OCI-LY1 (cell line): ENCODE measurements at regions not wholly inside any gene's neighbourhood (a gene's known extent, or its start where the extent isn't known, plus 50 kb on each side); places are given as distances from the start of the nearest gene placed in this dataset.

Source experiments
- CTCF ChIP-seq: fragments of 200-600 bp; sonication (generic), shearing (Covaris generic); IDR thresholded peaks from 2 replicates; pipeline ENCODE4 v1.5.1; 2017; ENCODE audit warnings: mild to moderate bottlenecking, antibody characterized with exemption, low read length, moderate library complexity, mixed read lengths
- EZH2 ChIP-seq: fragments of 200-600 bp; sonication (generic), shearing (Covaris generic); IDR thresholded peaks from 2 replicates; pipeline ENCODE4 v1.8.0; 2017; ENCODE audit warnings: borderline replicate concordance, mixed run types, mild to moderate bottlenecking, antibody characterized with exemption, low read length, moderate library complexity, mixed read lengths

GRCh38 chr6:25166955-25167748 is 112.0 kb upstream of the CARMIL1 start:
- TF ChIP-seq CTCF (no peak), EZH2 (no peak)
